Lung (tissue), 11 donors: ENCODE measurements at regions not wholly inside any gene's neighbourhood (a gene's known extent, or its start where the extent isn't known, plus 50 kb on each side); places are given as distances from the start of the nearest gene placed in this dataset.

Experiments used
- ATAC-seq: fragments of 200-7000 bp; cut with Tn5 transposase; one replicate; pipeline ENCODE4 v1.9.1; 2020; ENCODE audit warnings: moderate number of reproducible peaks; ENCODE audit not compliant: insufficient read depth, low FRiP score
- DNase-seq, 3 donors: peaks; one replicate each; pipeline ENCODE4 v3.0.0-alpha.2; 2013 to 2017
- H3K27ac ChIP-seq, 2 donors: one replicate each; pipeline ENCODE4 v1.5.1; 2013; ENCODE audit warnings: mild to moderate bottlenecking in 2 of 2, moderate library complexity in 2 of 2, control low read depth in 1 of 2, inconsistent platforms in 1 of 2, low read depth in 1 of 2, low read length in 1 of 2
- H3K27me3 ChIP-seq, 3 donors: one replicate each; pipeline ENCODE4 v1.5.1; 2013; ENCODE audit warnings: low read length in 2 of 3; ENCODE audit not compliant: control insufficient read depth in 3 of 3, insufficient read depth in 3 of 3
- H3K36me3 ChIP-seq, 4 donors: one replicate each; pipeline ENCODE4 v1.5.1; 2013; ENCODE audit warnings: low read length in 4 of 4, mild to moderate bottlenecking in 1 of 4, moderate library complexity in 1 of 4; ENCODE audit not compliant: control insufficient read depth in 4 of 4, insufficient read depth in 4 of 4
- H3K4me1 ChIP-seq, 5 donors: one replicate each; pipeline ENCODE4 v1.5.1; 2013; ENCODE audit warnings: low read length in 5 of 5, mild to moderate bottlenecking in 2 of 5, moderate library complexity in 1 of 5; ENCODE audit not compliant: control insufficient read depth in 5 of 5, insufficient read depth in 5 of 5
- H3K4me3 ChIP-seq: one replicate; pipeline ENCODE4 v1.5.1; 2013; ENCODE audit warnings: mild to moderate bottlenecking, control low read depth, moderate library complexity
- H3K9ac ChIP-seq, 2 donors: one replicate each; pipeline ENCODE4 v1.5.1; 2013; ENCODE audit warnings: low read length in 2 of 2, control low read depth in 1 of 2; ENCODE audit not compliant: insufficient read depth in 1 of 2
- H3K9me3 ChIP-seq, 4 donors: one replicate each; pipeline ENCODE4 v1.5.1; 2013; ENCODE audit warnings: low read length in 3 of 4, mild to moderate bottlenecking in 1 of 4, moderate library complexity in 1 of 4; ENCODE audit not compliant: control insufficient read depth in 4 of 4, insufficient read depth in 3 of 4
- CTCF ChIP-seq: IDR thresholded peaks from 2 replicates; pipeline ENCODE4 v1.5.1; 2012; ENCODE audit warnings: mild to moderate bottlenecking; ENCODE audit errors: control extremely low read depth, extremely low read depth
- whole genome bisulfite sequencing, 2 donors: extraction: QIAGEN DNeasy Blood & Tissue Kit; methylation state at CpG; one replicate each; pipeline ENCODE4 v1.1.7; 2013; 5-methylcytosine and 5-hydroxymethylcytosine counted together
- donor health status: control.
- donor health status: control.
- donor health status: Bipolar disorder and iron deficiency.
- donor health status: healthy.
- donor health status: DM: yes; HTN: yes; CAD: no.

DNA sequence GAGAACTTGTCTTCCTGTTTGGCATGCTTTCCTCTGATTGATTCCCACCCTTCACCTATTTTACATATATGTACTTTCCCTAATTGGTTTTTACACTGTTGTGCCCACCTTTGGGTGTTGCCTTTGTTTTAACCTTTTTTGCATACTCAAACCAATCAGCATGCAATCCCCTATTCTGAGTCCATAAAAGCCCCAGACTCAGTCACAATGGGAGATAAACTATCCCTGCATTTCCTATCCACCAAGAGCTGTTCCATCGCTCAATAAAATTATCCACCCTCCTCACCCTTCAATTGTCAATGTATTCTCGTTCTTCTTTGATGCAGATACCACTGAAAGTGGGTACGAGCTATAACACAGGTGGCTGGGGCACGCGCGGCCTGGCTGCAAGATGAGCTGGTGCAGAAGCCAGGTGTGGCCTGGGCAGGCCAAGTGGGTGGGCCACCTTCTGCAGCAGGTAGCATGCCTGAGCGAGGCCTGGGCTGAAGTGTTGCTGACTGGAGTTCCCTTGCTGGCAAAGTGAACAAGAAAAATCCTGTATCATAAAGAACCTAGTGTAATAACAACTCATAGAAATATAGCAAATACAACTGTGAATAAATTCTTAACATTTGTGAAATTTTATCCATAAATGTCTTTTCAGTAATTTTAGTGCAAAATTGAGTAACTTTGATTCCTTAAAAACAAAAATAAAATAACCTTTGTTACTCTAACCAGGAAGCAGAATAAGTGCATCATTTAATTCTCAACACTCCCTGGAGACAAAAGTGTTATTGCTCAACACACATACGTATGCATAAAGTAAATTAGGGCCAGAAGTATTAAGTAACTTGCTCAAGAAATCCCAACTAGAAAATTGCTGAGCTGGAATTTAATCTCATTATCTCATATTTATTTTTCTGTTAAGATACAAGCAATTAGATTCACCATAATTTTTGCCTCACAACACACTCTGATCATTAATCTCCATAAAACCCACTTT is 685.3 kb upstream of the EDIL3 start:
- H3K9me3 ChIP-seq = no peaks in the 10 kb centered on the region
- H3K27ac ChIP-seq = no peak overlapping the region
- no peak overlapping the region for H3K4me3 ChIP-seq
- H3K4me1 ChIP-seq = no peaks in the 10 kb centered on the region
- DNase-seq (peak in 1 of 3 donors; percentile 11), ATAC-seq (no peak)
- WGBS, 2 donors = 87 to 94% methylated on average over 8 of the region's 8 CpGs
- no peak for TF ChIP-seq CTCF
- no peak overlapping the region for H3K9ac ChIP-seq
- no peaks in the 10 kb centered on the region for H3K36me3 ChIP-seq
- no peaks in the 10 kb centered on the region for H3K27me3 ChIP-seq

GRCh38 chr5:85077581-85077980 is 692.9 kb upstream of the EDIL3 start:
- no peak for TF ChIP-seq CTCF
- Histone ChIP-seq H3K9ac (no peak overlapping the region), H3K27me3 (no peaks in the 10 kb centered on the region), H3K4me1 (no peaks in the 10 kb centered on the region), H3K9me3 (no peaks in the 10 kb centered on the region), H3K27ac (no peak overlapping the region), H3K4me3 (no peak overlapping the region), H3K36me3 (no peaks in the 10 kb centered on the region)
- no peak for ATAC-seq
- DNase-seq = no peak

DNA sequence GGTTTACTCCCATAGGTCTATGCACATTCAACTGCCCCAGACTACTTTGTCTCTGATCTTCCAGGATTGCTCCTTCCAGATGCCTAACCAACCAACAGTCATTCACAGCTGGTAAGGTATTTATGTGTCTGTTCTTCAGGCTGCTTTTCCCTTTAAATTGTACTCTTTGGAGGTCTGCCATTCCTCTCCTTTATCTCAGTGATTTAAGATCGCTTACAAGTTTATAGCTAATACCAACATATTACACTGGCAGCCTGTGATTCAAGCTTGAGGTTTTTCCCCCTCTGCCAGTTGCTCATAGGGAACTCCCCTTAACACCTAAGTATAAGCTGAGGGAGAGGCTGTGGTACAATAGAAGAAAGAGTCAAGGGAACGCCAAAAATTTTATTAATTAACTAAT is 711.7 kb upstream of the EDIL3 start:
- Histone ChIP-seq H3K27ac (no peak overlapping the region), H3K4me1 (no peaks in the 10 kb centered on the region), H3K27me3 (no peaks in the 10 kb centered on the region), H3K9me3 (no peaks in the 10 kb centered on the region), H3K36me3 (no peaks in the 10 kb centered on the region), H3K9ac (no peak overlapping the region), H3K4me3 (no peak overlapping the region)
- TF ChIP-seq CTCF = no peak
- 79 to 84% methylated on average over 2 of the region's 2 CpGs for WGBS, 2 donors
- DNase-seq (no peak), ATAC-seq (no peak)
